NCI-H2107 treated with DMSO at 0.1 percent for 48 hours (cell line): ENCODE measurements at regions not wholly inside any gene's neighbourhood (a gene's known extent, or its start where the extent isn't known, plus 50 kb on each side); places are given as distances from the start of the nearest gene placed in this dataset.

Experiments
- DNase-seq: peaks from one replicate; lab custom pipeline; 2025; ENCODE audit not compliant: unreplicated experiment; lab: John Stamatoyannopoulos, UW

- no peak for DNase-seq
These were observed 137.5 kb upstream of the MYL2 start for GRCh38 chr12:111057701-111058425.

- no peak for DNase-seq
These were observed 136.5 kb upstream of the MYL2 start for GRCh38 chr12:111056618-111057521.

DNA sequence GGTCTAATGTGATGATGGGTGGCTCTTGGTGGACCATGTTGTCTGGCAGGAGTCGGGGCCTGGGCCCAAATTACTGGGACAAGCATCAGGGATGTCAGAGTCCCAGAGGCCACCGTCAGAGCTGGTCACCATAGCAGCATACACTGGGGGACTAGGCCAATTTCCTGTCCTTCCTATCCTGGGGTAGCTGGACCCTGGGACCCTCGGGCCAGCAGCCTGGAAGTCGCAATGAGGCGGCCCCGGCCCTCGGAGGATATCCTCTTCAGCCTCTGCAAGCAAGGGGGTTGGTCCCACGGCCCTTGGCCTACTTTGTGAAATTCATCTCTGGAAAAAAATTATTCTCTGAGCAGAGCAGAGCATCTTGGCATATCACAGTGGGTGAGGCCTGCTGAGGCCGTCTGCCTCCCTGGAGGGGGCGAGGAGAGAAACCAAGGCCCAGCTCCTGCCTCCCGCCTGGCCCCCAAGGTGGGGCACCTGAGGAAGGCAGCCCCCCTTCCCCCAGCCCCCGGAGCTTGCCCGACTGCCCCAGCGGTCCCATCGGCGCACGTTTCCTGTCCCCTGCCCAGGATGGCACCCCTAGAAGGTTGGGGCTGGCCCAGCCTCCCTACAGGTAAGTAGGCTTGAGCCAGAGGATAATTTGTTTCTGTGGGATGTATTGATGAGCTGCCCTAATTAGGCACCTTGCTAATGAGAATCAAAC is 135.0 kb upstream of the MYL2 start:
- no peak for DNase-seq

- DNase-seq, result no peak
These were observed 128.6 kb upstream of the MYL2 start for GRCh38 chr12:111048991-111049390.

DNA sequence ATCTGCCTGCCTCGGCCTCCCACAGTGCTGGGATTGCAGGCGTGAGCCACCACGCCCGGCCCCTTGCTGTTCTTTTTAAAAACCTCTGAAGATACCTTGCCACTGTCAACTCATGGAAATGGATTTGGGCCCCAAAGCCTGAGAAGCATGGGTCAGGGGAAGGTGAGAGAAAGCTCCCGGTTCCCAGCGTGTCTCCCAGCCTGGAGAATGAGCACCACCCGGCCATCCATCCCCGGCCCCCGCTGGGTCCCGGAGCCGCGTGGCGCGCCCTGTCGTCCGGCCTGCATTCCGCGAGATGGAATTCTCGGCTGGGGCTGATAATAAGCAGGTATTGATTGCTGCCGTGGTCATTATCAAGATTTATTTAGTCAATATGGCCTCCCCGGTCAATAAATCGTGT is 126.5 kb upstream of the MYL2 start:
- DNase-seq, result no peak

- no peak for DNase-seq
These were observed 125.6 kb upstream of the MYL2 start for GRCh38 chr12:111045941-111046340.

DNA sequence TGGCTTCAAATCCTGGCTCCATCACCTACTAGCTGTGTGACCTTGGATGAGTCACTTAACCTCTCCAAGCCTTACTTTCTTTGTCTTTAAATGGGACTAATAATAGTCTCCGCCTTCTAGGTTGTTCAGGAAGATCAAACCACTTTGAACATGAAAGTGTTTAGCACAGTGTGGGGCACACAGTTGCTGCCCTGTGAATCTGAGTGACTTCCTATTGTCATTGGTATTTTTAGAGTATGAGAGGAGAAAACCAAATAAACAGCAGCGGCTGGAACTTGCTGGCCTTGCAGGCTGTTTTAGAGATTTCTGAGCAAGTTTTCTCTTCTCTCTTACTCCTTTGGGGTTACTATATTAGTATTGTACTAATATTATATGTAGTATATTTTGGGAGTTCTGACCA is 120.7 kb upstream of the MYL2 start:
- no peak for DNase-seq

DNA sequence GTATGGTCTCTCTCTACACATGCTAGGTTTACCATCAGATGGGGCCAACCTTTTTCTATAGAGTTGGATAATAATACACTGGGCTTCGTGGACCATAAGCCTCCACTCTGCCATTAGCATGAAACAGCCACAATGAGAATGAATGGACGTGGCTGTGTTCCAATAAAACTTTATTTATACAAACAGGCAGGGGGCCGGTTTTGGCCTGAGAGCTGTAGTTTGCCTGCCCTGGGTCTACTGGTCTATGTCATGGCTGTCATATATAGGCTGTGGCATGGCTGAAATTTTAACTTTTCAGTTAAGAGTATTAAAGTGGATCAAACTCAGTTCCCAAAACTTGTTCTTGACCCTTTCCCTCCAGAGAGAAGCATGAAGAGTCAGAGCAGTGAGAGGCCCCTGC is 120.3 kb upstream of the MYL2 start:
- no peak for DNase-seq

DNA sequence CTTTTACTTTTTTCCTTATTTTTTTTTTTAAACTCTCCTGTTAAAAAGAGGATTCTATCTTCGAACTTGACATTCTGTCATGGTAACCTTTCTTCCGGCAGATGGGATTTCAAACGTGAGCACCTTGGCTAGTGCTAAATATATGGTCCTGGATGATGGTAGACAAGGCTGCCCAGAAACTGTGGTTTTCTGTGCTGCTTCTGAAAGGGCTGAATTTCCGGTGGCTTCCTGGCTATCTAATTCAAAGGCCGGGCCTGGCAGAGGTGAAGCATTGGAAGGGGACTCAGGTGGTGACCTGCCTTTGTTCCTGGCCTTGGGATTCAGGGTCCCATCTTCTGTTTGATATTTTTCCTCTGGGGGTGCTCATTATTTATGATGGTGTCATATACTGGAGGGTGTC is 118.6 kb upstream of the MYL2 start:
- DNase-seq, result no peak

DNA sequence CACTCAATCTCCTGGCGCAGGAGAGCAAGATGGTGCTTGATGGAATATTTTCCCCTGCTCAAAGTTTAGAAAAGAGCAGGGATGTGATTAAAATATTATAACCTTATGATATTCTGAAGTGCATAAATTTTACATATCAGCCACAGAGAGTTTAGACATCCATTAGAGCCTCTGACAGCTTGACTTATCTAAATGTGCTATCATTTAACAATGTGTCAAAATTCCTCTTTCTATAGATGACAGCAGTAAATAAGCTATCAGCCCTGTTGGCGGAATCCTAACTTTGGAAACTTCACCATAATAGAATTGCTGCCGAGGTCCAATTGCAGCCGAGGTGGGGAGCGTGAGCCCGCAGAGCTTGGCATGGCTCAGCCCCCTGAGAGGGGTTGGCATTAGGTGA is 117.7 kb upstream of the MYL2 start:
- no peak for DNase-seq

- no peak for DNase-seq
These were observed 116.7 kb upstream of the MYL2 start for GRCh38 chr12:111037047-111037446.

DNA sequence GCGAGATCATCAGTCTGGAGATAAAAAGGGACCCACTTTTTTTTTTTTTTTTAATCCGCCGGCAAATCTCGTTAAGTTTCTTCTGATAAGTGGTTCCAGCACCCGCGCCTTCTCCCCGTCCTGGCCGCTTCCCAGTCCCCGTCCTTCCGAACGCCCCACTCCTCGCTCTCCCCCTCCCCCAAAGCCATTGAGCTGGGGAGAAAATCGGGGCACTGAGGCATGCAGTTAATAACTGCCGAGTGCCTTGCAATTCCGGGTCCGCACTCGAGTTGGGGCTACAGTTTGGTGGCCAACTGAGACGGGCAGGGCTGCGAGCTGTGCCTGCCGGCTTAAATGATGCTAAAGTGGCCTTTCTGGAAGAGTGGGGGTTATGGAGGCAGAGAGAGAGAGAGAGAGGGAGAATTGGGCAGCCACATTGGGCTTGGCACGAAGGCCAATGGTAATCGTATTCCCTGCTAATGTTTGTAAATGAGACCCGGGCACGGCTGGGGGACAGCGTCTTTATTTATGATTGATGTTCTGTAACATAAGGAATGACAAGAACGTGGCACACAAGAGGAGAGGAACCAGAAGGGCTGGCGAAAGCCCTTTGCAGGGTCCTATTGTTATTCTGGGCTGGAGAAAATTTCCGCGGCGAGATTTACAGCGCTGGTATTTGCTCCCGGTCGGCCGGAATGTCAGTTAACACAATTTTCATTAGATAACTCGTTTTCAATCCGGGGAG is 115.4 kb upstream of the MYL2 start:
- no peak for DNase-seq

DNA sequence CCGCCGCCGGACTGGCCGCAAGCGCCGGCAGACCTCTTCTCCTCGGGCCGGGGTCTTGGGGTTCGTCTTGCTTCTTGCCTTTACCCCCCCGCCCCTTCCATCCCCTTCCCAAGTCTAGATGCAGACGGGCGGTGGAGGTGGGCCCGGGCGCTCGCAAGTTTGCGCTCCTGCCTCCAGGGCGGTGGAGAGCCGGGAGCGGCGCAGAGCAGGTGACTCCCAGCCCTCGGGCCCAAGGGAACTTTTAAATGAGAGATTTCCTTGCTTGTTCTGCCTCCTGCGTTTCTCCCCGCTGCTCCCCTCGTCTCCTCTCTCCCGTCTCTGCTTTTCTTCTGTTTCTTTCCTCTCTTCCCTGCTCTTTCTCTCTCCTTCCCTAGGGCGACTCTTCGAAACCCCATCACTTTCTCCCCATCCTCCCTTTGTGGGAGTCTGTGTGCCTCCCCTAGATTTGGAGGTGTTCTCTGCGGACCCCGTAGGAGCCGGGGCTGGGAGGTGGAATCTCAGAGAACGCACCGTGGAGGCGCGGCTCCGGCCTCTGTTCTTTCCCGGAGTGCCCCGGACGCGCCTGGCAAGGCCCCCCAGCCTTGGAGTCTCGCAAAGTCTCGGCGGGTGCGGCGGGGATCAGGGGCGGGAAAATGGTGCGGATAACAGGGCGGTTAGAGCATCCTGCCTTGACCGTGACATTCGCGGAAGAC is 114.7 kb upstream of the MYL2 start:
- no peak for DNase-seq

GRCh38 chr12:111034083-111034885 is 113.9 kb upstream of the MYL2 start, which contains the start of gene CUX2:
Gene CUX2 (plus strand): TSS chr12:111034165.
- no peak for DNase-seq

- no peak for DNase-seq
These were observed 113.1 kb upstream of the MYL2 start for GRCh38 chr12:111033281-111034082.

- DNase-seq, result no peak
These were observed 112.2 kb upstream of the MYL2 start for GRCh38 chr12:111032591-111032919.

DNA sequence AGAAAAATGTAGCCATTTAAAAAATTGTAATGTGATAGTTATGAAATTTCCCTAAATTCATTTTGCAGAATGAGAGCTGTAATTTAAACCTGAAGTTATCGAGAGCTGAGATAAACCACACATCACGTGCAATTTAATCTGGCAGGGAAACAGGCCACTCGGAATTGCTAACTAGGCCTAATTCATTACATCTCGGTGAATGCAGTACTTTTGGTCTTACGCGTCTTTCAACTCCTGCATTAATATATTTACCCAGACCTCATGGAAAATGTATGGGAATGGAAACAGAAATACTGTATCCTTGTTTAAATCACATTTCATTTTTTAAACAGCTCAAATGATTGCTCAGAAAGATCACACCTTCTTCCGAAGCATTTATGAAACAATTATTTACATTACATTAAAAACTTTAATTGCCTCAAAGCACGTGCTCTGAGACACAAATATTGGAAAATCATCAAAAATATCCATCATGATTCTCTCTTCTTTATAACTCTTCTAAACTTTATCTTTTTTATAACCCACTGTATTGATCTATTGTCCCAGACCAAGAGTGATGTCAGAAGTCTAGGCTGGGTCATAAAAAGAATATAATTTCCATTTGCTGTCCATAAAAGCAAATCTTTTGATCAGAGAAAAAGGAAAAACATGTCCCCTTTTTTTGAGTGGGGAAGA is 111.7 kb upstream of the MYL2 start:
- DNase-seq, result no peak

GRCh38 chr12:111030800-111031199 is 110.4 kb upstream of the MYL2 start:
- DNase-seq, result no peak
